ENCODE measurements at regions not wholly inside any gene's neighbourhood (a gene's known extent, or its start where the extent isn't known, plus 50 kb on each side); places are given as distances from the start of the nearest gene placed in this dataset.

GRCh38 chr2:12666445-12666844 is 50.3 kb upstream of the TRIB2 start:
- in situ Hi-C loops (cut with MboI; ENCODE audit: low sequenced_read_pairs, unreplicated experiment), result no loop called here
- DNase-seq (ENCODE audit: low spot score), result no peak
- TF ChIP-seq, protein P1, sequence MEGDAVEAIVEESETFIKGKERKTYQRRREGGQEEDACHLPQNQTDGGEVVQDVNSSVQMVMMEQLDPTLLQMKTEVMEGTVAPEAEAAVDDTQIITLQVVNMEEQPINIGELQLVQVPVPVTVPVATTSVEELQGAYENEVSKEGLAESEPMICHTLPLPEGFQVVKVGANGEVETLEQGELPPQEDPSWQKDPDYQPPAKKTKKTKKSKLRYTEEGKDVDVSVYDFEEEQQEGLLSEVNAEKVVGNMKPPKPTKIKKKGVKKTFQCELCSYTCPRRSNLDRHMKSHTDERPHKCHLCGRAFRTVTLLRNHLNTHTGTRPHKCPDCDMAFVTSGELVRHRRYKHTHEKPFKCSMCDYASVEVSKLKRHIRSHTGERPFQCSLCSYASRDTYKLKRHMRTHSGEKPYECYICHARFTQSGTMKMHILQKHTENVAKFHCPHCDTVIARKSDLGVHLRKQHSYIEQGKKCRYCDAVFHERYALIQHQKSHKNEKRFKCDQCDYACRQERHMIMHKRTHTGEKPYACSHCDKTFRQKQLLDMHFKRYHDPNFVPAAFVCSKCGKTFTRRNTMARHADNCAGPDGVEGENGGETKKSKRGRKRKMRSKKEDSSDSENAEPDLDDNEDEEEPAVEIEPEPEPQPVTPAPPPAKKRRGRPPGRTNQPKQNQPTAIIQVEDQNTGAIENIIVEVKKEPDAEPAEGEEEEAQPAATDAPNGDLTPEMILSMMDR (IDR thresholded peaks at IDR 0.05; ENCODE audit: borderline replicate concordance, control extremely low read depth, extremely low read depth, insufficient read depth, missing control alignments), result no peak

Measured in GM13976 (cell line).